Stimulated activated CD8-positive, alpha-beta memory T cell treated with anti-CD3 and anti-CD28 coated beads, Interleukin-15, amount 100 ng/mL, for 48 hours (primary cell): ENCODE measurements at regions not wholly inside any gene's neighbourhood (a gene's known extent, or its start where the extent isn't known, plus 50 kb on each side); places are given as distances from the start of the nearest gene placed in this dataset.
"Not testable (repeated sequence)": the region's sequence is repeated elsewhere in the genome, so short reads cannot be mapped to it uniquely, and the experiment has no call there.

Experiments used
- DNase-seq, 2 donors: peaks; one replicate each; pipeline ENCODE4 v3.0.0-alpha.2; 2020; ENCODE audit warnings: low read depth in 2 of 2

DNA sequence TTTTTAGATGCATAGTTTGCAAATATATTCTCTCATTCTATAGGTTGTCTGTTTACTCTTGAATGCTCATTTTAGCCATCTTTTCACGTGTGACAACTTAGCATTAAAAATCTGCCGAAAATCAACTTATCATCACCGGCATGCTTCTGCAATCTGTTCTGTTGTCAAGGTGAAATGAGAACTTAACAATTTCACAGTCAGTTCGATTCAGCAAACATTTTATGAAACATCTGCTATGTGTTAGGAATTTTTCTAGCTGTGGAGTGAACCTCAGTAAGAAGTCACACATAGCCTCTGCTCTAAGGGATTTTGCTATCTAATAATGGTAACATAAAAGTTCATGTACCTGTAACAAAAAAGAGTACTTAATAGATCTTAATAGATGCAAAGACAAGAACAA is 256.1 kb downstream of the ZWINT start:
- DNase-seq: no peak

DNA sequence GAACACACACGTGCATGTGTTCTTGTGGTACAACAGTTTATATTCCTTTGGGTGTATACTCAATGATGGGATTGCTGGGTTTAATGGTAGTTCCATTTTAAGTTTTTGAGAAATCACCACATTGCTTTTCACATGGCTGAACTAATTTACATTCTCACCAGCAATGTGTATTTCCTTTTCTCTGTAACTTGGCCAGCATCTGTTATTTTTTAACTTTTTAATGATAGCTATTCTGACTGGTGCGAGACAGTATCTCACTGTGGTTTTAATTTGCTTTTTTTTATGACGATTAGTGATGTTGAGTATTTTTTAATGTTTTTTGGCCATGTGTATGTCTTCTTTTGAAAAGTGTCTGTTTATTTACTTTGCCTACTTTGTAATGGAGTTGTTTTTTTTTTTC is 256.6 kb downstream of the ZWINT start:
- DNase-seq: no peak

DNA sequence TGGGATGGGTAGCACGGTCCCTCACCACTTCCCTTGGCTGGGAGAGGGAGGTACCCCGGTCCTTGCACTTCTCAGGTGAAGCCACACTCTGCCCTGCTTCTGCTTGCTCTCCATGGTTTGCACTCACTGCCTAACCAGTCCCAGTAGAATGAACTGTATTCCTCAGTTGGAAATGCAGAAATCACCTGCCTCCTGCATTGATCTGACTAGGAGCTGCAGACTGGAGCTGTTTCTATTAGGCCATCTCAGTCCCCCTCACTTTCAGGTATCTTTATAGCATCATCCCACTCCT is 264.9 kb downstream of the ZWINT start:
- no peak for DNase-seq

DNA sequence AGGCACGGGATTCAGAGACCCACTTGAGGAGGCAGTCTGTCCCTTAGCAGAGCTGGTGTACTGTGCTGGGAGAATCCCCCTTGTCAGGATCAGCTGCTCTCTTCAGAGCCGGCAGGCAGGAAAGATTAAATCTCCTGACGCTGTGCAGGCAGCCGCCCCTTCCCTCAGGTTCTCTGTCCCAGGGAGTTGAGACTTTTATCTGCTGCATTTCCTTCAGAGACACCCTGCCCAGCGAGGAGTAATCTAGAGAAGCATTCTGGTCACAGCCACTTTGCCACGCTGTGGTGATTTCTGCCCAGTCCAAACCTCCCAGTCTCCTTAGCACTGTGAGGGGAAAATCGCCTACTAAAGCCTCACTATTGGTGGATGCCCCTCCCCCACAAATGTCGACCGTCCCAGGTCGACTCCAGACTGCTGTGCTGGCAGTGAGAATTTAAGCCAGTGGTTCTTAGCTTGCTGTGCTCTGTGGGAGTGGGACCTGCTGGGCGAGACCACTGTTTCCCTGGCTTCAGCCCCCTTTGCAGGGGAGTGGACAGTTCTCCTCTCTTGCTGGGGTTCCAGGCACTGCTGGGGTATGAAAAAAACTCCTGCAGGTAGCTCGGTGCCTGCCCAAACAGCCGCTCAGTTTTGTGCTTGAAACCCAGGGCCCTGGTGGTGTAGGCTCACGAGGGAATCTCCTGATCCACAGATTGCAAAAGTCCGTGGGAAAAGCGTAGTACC is 265.4 kb downstream of the ZWINT start:
- DNase-seq: no peak

DNA sequence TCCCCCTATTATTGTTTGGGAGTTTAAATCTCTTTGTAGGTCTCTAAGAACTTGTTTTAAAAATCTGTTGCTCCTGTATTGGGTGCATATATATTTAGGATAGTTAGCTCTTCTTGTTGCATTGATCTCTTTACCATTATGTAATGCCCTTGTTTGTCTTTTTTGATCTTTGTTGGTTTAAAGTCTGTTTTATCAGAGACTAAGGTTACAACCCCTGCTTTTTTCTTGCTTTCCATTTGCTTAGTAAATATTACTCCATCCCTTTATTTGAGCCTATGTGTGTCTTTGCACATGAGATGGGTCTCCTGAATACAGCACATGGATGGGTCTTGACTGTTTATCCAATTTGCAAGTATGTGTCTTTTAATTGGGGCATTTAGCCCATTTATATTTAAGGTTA is 267.4 kb downstream of the ZWINT start:
- DNase-seq: not testable (repeated sequence)

DNA sequence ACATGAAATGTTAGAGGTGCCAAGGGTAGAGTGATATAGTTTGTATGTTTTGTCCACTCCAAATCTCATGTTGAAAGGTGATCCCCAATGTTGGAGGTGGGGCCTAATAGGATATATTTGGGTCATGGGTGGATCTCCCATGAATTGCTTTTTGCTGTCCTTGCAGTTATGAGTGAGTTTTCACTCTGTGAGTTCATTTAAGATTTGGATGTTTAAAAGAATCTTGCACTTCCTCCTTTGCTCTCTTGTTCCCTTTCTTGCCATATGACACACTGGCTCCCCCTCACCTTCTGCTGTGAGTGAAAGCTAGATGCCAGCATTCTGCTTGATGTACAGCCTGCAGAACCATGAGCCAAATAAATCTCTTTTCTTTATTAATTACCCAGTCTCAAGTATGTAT is 269.2 kb downstream of the ZWINT start:
- no peak for DNase-seq

DNA sequence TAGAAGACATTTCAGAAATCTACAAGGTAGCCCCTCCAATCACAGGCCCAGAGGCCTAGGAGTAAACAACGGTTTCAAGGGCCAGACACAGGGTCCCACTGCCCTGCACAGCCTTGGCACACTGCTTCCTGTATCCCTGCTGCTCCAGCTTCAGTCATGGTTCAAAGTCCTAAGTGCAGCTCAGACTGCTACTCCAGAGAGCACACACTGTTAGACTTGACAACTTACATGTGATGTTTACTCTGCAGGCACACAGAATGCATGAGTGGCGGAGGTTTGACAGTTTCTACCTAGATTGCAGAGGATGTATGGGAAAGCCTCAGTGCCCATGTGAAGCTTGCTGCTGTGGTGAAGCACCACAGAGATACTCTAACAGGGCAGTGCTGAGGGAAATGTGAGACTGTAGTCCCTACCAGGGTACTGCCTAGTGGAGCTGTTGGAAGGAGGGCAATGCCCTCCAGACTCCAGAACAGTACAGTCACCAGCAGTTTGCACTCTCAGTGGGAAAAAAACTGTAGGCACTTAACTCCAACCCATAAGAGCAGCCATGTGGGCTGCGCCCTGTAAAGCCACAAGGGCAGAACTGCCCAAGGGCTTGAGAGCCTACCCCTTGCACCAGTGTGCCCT is 270.0 kb downstream of the ZWINT start:
- DNase-seq: no peak

DNA sequence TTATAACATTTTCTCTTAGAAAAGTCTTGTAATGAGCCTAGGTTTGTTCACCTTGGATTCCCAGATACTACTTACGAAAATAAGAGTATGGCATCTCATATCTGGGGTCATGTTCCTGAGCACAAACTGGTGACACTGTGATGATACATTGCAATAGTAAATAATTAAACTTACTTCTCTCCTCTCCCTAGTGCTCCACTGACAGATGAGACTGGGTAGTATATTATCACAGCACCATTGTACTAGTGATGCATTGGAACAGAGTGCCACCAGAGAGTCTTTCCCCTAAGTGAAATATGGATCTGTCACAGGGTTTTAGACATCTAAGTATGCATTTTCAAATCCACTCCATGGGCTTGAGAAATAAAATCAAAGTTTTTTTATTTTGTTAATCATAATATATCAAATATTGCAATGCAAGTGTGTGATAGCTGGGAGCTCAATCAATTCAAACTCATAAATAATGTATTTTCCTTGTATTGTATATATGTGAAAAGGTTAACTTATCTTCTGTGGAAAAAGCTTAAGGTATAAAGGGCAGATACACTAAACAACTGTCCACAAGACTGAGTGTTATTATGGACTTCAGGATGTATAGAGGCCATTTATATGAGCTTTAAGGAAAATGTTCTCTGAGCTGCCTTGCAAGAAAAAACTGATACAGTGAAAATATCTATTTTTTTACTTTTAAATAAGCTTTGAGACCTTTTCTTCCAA is 275.5 kb downstream of the ZWINT start:
- DNase-seq: no peak

DNA sequence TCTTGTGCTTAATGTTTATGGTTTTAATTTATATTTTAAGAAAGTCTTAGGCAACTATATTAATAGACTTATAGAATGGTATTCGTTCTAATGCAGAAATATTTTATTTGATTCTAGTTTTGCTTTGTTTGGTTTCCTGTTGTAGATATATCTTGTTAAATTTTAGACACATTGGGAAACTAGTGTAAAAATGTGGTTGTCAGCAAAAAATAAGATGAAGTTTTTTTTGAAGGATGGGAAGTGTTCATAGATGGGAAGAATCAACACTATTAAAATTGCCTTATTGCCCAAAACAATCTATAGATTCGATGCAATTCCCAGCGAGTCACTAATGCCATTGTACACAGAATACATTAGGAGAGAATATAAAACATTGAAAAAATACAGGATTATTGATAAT is 278.9 kb downstream of the ZWINT start:
- DNase-seq: no peak

DNA sequence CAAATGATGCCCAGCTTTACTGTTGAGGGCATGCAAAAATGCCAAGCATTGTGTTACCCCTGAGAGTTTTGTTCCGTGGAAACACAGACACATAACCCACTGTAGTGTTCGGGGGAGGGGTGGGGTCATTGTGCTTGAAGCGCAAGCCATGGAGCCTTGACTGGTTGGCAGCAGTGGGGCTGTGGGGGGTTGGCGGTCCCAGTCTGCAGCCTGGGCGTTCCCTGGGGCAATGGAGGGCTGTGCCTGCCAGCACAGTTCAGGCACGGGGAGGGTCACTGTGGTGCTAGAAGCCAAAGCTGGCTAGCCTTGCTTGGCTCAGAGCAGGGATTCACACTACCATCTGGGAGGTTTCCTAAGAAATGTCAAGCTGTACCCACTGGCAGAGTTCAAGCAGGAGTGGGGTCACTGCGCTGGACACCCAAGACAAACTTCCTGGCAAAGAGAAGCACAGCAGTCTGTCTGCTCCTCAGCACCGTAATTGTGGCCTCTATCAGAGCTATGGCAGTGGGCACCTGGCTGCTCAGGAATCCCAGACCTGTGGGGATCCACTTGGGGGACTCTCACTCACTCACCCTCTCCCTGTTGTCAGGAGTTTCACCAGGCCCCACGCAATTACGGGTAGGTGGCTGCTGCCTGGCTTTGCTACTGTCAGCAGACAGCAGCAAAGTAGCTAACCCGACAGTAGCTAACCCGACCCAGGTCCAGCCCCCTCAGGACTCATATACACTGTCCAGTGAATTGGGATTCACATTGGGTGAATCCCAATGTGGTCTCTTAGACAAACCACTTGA is 292.4 kb downstream of the ZWINT start:
- no peak for DNase-seq

DNA sequence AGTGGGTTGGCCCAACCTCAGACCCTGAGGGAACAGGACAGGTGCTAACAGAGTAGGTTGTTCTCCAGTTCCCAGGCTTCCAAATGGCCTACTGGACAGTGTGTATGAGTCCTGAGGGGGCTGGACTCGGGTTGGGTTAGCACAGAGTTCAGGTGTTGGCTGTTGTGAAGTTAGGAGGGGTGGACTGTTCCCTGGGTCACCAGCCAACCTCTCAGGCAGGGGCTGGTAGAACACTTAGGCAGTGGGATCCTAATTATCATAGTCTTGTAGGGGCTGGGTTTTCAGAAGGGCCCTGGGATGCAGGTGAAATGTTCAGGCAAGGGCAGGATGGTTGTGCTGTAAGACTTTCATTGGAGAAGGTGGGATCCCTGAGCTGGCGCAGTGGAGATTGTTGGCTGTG is 293.0 kb downstream of the ZWINT start:
- DNase-seq: no peak

DNA sequence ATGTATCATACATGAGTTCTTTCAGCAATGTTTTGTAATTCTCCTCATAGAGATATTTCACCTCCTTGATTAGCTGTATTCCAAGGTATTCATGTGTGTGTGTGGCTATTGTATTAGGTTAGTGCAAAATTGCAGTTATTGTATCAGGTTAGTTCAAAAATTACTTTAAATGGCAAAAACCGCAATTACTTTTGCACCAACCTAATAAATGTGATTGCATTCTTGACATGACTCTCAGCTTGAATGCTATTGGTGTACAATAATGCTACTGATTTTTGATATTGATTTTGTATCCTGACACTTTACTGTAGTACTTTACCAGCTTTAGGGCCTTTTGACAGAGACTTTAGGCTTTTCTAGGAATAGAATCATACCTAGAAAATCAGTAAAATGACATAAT is 297.4 kb downstream of the ZWINT start:
- no peak for DNase-seq

DNA sequence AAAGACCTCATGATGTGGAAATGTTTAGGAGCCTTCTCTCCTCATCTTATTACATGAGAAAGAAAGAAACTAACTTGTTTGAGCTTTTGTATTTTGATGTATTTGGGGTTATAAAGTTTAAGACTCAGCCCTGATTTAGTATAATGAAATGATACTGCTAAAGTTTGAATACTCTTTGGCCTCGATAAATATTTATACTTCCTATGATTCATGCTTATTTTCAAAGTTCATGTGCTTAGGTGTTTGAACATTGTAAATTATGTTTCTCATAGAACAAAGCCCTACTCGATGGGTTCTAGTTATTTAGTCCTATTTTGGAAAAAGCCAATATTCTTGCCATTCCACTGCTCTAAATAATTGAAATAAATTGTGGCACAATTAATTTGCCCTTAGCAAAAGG is 303.2 kb downstream of the ZWINT start:
- DNase-seq: no peak

DNA sequence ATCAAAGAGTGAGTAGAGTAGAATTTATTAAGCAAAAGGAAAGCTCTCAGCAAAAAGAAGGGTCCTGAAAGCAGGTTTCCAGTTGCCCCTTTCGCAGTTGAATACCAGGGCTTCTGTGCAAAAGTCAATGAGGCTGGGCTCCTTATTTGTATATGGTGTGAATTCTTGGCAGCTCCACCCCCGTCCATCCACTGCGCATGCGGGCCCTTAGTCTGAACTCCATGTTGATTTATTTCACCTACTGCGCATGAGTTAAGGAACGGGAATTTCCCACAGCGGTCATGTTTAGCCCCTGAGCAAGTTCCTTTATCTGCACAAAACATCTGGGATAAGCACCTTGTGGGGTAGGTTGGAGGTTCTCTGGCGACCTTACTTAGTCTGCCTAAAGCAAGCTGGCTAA is 325.6 kb downstream of the ZWINT start:
- no peak for DNase-seq

DNA sequence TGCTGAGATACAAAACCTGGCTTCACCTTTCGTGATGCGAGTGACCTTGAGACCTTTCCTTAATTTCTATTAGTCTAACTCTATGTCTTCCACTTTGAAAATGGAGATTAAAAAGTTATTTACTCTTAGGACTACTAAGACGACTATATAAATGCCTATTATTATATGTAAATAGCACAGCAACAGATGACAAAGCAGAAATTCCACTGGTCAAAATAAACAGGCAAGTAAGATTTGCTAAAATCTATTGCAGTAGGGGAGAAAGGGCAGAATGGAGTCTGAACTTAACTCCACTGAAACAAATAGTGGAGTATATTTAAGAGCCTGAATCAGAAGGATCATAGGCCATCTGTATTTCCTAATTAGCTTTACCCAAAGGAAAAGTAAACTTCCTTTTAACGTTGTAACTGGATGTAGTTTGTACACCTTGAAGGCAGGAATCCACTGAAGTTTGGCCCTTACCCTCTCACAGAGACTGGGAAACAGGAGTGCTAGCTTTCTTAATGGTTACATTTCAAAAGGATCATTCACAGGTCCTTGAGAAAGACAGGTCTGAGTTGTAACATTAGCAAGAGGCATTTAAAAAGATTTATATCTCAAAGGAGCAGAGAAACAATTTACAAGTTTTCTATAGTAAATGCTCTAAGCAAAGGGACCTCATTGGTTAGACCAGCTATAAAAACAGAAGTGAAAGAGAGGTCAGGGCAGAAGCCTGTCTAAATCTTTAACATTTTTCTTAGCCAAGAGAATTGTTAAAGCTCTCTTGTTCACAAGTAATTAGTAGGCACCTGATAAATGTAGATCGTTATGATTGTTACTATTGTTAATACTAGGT is 332.5 kb downstream of the ZWINT start:
- DNase-seq: no peak

DNA sequence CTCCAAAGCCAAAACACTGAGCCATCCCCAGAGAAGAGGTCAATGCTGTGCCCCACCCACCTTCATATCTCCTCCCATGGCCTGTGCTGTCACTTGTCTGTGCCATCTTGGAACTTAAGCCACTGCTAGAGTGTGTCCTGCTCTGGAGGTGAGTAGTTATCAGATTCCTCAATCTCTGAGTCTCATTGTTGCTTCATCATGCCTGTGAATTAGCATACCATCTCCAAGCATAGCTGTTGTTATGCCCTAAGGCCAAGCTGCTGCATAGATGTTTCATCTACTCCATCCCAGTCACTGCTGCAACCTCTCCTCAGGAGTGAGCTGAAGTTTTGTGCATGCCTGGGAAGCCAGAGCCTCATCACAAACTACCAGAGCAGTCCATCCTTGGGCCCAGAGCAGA is 349.0 kb downstream of the ZWINT start:
- no peak for DNase-seq

DNA sequence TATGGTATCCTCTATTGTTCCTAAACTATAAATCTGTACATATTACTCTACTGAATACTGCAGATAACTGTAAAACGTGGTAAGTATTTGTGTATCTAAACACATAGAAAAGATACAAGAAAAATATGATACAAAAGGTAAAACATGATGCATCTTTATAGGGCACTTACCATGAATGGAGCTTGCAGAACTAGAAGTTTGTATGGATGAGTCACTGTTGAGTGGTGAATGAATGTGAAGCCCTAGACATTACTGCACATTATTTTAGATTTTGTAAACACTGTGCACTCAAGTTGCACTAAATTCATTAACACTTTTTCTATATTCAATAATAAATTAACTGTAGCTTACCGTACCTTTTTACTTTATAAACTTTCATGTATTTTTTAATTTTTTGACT is 357.5 kb downstream of the ZWINT start:
- no peak for DNase-seq

DNA sequence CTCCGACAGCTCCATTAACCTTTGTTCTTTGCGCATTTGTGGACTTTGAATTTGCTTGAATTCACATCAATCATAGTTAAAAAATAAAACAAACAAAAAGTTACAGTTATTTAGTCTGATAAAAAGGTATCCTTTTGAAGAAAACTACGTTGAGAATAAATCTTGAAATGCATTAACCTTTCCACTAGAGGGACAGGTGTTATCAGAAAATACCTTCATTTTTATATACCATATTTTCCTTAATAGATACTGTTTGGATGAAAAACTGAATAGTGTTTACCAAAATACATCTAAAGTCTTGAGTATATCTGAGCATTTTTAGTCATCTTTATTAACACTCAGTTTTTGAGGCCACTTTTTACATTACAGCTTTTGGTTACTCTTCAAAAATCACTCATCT is 371.9 kb downstream of the ZWINT start:
- no peak for DNase-seq

DNA sequence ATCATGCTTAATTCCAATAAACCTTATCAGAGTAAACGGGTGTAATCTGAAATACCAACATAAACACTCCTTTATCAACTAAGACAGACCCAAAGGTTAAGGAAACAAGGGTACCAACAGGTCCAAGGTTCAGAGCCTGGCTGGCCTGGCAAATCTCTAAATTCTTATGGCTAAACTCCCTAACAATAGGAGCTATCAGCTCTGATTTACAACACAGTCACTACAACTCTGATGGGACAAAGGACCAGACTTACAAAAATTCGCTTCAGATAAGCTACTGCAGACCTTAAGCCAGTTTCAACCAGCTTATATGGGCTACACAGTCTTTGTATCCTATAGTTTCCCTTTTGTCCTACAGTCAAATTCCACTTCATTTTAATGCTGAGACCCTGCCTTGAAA is 381.9 kb downstream of the ZWINT start:
- no peak for DNase-seq

DNA sequence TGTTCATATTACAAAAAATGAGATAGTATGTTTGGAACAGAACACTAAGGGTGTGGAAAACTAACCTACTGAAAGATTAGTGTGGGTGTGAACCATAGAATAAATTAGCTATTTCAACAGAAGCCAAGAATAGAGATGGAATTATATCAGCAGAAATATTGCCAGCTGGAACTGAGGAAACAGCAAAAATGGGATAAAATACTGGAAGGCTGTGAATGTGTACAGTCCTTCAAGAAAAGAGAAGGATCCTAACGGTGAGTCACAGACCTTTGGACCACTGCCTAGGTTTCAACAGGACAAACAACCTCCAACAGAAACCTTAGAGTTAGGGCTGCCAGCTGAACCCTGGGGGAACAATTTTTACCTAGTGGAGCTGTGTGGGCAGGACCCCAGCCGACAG is 395.0 kb downstream of the ZWINT start:
- DNase-seq: no peak

DNA sequence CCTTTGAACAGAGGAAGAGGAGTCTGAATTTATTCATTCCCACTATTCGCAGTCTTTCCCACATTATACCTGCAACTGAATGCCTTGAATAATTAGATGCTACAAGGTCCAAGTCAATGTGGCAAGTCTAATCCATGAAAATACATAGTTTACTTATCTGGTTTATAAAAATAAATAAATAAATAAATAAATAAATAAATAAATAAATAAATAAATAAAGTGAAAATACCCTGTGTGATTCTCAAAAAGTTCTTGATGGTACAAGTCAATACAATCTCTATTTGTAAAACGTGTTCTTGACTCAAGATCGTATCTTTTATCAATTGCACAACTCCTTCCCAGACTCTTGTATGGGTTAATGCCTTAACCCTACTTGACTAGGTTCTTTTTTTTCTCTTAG is 417.7 kb downstream of the ZWINT start:
- no peak for DNase-seq

DNA sequence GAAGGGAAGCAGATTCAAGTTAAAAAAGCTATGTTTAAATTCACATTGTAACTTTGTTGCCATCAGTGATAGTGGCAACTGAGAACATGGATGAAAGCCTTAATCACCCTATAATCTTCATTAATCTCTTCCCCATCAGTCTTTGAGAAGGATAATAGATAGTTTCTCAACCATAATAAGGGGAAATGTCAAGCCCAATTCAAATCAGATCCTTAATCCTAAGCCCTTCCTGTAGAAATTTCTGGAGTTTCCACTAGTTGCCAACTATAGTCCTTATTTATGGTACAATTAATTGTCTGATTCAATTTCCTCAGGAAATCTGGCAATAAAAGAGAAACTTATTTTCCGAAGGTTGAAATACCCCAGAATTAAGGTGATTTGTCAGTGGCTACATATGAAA is 431.8 kb downstream of the ZWINT start:
- DNase-seq: no peak
